DMS153 treated with DMSO at 0.1 percent for 48 hours (cell line): ENCODE measurements at regions not wholly inside any gene's neighbourhood (a gene's known extent, or its start where the extent isn't known, plus 50 kb on each side); places are given as distances from the start of the nearest gene placed in this dataset.

Experiments
- DNase-seq: peaks from one replicate; lab custom pipeline; 2025; ENCODE audit not compliant: unreplicated experiment; lab: John Stamatoyannopoulos, UW

GRCh38 chr22:47681411-47682165 lies 919.1 kb downstream of the TBC1D22A start:
- DNase-seq = no peak

- DNase-seq = no peak
These were observed 916.3 kb downstream of the TBC1D22A start for GRCh38 chr22:47678636-47679287.

- no peak for DNase-seq
These were observed 915.6 kb downstream of the TBC1D22A start for GRCh38 chr22:47678048-47678447.

- no peak for DNase-seq
These were observed 914.2 kb downstream of the TBC1D22A start for GRCh38 chr22:47676685-47677084.

GRCh38 chr22:47674600-47674999 lies 912.1 kb downstream of the TBC1D22A start:
- no peak for DNase-seq

- DNase-seq = no peak
These were observed 911.1 kb downstream of the TBC1D22A start for GRCh38 chr22:47673557-47673956.

- DNase-seq = no peak
These were observed 910.1 kb downstream of the TBC1D22A start for GRCh38 chr22:47672526-47672925.

GRCh38 chr22:47665151-47665550 lies 902.7 kb downstream of the TBC1D22A start:
- DNase-seq = no peak

GRCh38 chr22:47663615-47664605 lies 901.5 kb downstream of the TBC1D22A start:
- no peak for DNase-seq

GRCh38 chr22:47659467-47660223 lies 897.2 kb downstream of the TBC1D22A start:
- DNase-seq = no peak

GRCh38 chr22:47658182-47658581 lies 895.7 kb downstream of the TBC1D22A start:
- no peak for DNase-seq

- DNase-seq = no peak
These were observed 894.8 kb downstream of the TBC1D22A start for GRCh38 chr22:47657224-47657623.

- no peak for DNase-seq
These were observed 894.4 kb downstream of the TBC1D22A start for GRCh38 chr22:47656806-47657205.

GRCh38 chr22:47655930-47656329 lies 893.5 kb downstream of the TBC1D22A start:
- no peak for DNase-seq

GRCh38 chr22:47654922-47655491 lies 892.6 kb downstream of the TBC1D22A start:
- no peak for DNase-seq

GRCh38 chr22:47653921-47654320 lies 891.5 kb downstream of the TBC1D22A start:
- no peak for DNase-seq

- no peak for DNase-seq
These were observed 889.0 kb downstream of the TBC1D22A start for GRCh38 chr22:47651216-47651987.

- no peak for DNase-seq
These were observed 885.3 kb downstream of the TBC1D22A start for GRCh38 chr22:47647720-47648119.

- DNase-seq = no peak
These were observed 884.7 kb downstream of the TBC1D22A start for GRCh38 chr22:47647181-47647580.

GRCh38 chr22:47645923-47646322 lies 883.5 kb downstream of the TBC1D22A start:
- no peak for DNase-seq
